GM04504 (cell line): ENCODE measurements at regions not wholly inside any gene's neighbourhood (a gene's known extent, or its start where the extent isn't known, plus 50 kb on each side); places are given as distances from the start of the nearest gene placed in this dataset.
A peak's percentile ranks its signal among the peaks of the same experiment; 100 is the strongest.
"Not testable (repeated sequence)": the region's sequence is repeated elsewhere in the genome, so short reads cannot be mapped to it uniquely, and the experiment has no call there.

Source experiments
- DNase-seq: peaks from one replicate; pipeline ENCODE4 v3.0.0-alpha.2; 2012; ENCODE audit warnings: low read depth

- no peak for DNase-seq
Measured at GRCh38 chr2:138271467-138271866, 230.1 kb upstream of the SPOPL start.

- no peak for DNase-seq
Measured at GRCh38 chr2:138272524-138273195, 228.9 kb upstream of the SPOPL start.

- not testable (repeated sequence) for DNase-seq
Measured at GRCh38 chr2:138273280-138273679, 228.3 kb upstream of the SPOPL start.

GRCh38 chr2:138274421-138275291, 226.9 kb upstream of the SPOPL start:
- peak; percentile 30 for DNase-seq

GRCh38 chr2:138275292-138275690, 226.3 kb upstream of the SPOPL start:
- no peak for DNase-seq

GRCh38 chr2:138275881-138276280, 225.7 kb upstream of the SPOPL start:
- no peak for DNase-seq

GRCh38 chr2:138276339-138276738, 225.2 kb upstream of the SPOPL start:
- DNase-seq = no peak

GRCh38 chr2:138277062-138277461, 224.5 kb upstream of the SPOPL start:
- DNase-seq = no peak

GRCh38 chr2:138279871-138280270, 221.7 kb upstream of the SPOPL start:
- DNase-seq = no peak

GRCh38 chr2:138280999-138281695, 220.4 kb upstream of the SPOPL start:
- DNase-seq = no peak

GRCh38 chr2:138282014-138282672, 219.4 kb upstream of the SPOPL start:
- no peak for DNase-seq

GRCh38 chr2:138291805-138292204, 209.8 kb upstream of the SPOPL start:
- DNase-seq = no peak

GRCh38 chr2:138293045-138293444, 208.5 kb upstream of the SPOPL start:
- DNase-seq = no peak

GRCh38 chr2:138293549-138293948, 208.0 kb upstream of the SPOPL start:
- no peak for DNase-seq

GRCh38 chr2:138294451-138294850, 207.1 kb upstream of the SPOPL start:
- DNase-seq = no peak

- DNase-seq = no peak
Measured at GRCh38 chr2:138296365-138296764, 205.2 kb upstream of the SPOPL start.

- DNase-seq = no peak
Measured at GRCh38 chr2:138298120-138298814, 203.3 kb upstream of the SPOPL start.

GRCh38 chr2:138298900-138299299, 202.7 kb upstream of the SPOPL start:
- DNase-seq = no peak

GRCh38 chr2:138306626-138307025, 194.9 kb upstream of the SPOPL start:
- no peak for DNase-seq

- DNase-seq = no peak
Measured at GRCh38 chr2:138307099-138307498, 194.5 kb upstream of the SPOPL start.

GRCh38 chr2:138309760-138310159, 191.8 kb upstream of the SPOPL start:
- no peak for DNase-seq

- DNase-seq = no peak
Measured at GRCh38 chr2:138312061-138312460, 189.5 kb upstream of the SPOPL start.
